ENCODE measurements at regions not wholly inside any gene's neighbourhood (a gene's known extent, or its start where the extent isn't known, plus 50 kb on each side); places are given as distances from the start of the nearest gene placed in this dataset.
"Not testable (repeated sequence)": the region's sequence is repeated elsewhere in the genome, so short reads cannot be mapped to it uniquely, and the experiment has no call there.

DNA sequence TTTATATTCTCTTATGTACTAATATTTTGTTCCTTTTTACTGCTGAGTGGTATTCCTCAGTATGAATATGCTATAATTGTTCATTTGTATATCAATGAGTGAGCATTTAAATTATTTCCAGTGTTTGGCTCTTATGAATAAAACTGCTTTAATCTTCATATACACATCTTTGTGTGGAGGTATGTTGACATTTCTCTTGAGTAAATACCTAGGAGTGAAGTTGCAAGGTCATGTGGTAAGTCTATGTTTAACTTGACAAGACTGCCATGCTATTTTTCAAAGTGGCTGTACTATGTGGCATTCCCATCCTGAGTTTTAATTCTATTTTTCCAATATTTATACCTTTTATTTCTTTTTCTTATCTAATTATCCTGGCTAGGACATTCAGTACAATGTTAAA lies 124.2 kb downstream of the ADSS2 start:
- DNase-seq (ENCODE audit: extremely low read depth in 1 of 11, low read depth in 9 of 11, low spot score in 4 of 11), result no peak

DNA sequence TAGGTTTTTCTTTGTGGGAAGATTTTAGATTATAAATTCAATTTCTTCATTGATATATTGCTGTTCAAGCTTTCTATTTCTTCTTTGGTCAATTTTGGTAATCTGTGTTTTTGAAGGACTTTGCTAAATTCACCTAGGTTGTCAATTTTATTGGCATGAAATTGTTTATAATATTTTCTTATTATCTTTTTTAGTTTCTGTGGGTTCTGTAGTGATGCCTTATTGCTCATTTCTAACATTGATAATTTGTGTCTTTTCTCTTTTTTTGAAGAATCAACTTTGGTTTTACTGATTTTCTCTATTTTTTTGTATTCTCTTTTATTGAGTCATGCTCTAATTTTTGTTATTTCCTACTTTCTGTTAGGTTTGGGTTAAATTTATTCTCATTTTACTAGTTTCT lies 123.2 kb downstream of the ADSS2 start:
- no peak for DNase-seq (ENCODE audit: extremely low read depth in 1 of 11, low read depth in 9 of 11, low spot score in 4 of 11)

DNA sequence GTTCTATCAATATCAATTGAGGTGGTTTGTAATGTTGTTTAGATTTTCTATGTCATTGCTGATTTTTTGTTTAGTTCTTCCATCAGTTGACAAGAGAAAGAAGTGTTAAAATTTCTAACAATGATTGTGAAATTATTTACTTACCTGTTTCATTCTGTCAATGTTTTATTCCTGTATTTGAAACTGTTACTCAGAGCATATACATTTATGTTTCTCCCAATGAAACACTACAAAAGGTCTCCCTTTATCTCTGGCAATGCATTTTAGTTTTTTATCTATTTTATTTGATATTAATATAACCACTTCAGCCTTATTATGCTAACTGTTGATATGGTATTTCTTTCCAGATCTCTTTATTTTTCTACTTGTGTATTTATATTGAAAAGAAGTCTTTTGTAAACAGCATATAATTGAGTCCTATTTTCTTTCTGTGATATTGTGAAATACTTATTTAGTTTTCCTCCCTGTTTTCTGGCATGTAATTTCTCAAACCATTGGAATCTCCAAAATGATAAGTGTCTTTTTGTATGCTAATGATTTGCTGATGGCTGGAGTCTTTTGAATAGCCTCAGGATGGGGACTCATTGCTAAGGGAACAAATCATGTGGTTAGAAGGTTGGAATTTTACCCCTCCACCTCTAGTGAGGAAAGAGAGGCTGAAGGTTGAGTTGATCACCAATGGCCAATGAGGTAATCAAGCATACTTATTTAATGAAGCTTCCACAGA lies 122.0 kb downstream of the ADSS2 start:
- no peak for DNase-seq (ENCODE audit: extremely low read depth in 1 of 11, low read depth in 9 of 11, low spot score in 4 of 11)

DNA sequence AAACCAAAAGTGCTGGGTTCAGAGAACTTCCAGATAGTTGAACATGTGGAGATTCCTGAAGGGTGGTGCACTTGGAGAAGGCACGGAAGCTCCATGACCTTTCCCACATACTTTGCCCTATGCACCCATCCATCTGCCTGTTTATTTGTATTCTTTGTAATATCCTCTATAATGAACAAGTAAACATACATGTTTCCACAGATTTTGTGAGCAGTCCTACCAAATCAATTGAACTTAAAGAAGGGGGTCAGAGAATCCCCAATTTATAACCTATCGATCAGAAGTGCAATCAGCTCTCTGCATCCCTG lies 121.4 kb downstream of the ADSS2 start:
- no peak for DNase-seq (ENCODE audit: extremely low read depth in 1 of 11, low read depth in 9 of 11, low spot score in 4 of 11)

DNA sequence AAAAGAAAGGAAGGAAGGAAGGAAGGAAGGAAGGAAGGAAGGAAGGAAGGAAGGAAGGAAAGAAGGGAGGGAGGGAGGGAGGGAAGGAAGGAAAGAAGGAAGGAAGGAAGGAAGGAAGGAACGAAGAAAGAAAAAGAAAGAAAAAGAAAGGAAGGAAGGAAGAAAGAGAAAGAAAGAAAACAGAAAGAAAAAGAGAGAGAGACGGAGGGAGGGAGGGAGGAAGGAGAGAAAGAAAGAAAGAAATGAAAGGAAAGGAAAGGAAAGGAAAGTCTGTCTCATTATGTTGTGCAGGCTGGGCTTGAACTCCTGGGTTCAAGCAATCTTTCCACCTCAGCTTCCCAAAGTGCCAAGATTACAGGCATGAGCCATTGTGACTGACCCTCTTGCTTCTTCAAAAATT lies 118.9 kb downstream of the ADSS2 start:
- not testable (repeated sequence) for DNase-seq (ENCODE audit: extremely low read depth in 1 of 11, low read depth in 9 of 11, low spot score in 4 of 11)

DNA sequence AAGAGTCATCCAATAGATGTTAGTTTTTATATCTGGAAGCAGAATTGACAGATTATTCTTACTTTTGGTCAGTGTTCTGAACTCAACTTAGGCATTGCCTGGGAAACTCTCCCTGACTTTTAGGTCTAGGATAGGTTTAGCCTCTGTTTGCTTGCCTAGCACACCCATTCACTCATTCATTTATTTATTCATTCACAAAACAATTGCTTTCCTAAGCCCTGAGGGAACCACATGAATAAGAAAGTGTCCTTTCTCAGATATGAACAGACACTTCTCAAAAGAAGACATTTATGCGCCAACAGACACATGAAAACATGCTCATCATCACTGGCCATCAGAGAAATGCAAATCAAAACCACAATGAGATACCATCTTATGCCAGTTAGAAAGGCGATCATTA lies 117.4 kb downstream of the ADSS2 start:
- not testable (repeated sequence) for DNase-seq (ENCODE audit: extremely low read depth in 1 of 11, low read depth in 9 of 11, low spot score in 4 of 11)

DNA sequence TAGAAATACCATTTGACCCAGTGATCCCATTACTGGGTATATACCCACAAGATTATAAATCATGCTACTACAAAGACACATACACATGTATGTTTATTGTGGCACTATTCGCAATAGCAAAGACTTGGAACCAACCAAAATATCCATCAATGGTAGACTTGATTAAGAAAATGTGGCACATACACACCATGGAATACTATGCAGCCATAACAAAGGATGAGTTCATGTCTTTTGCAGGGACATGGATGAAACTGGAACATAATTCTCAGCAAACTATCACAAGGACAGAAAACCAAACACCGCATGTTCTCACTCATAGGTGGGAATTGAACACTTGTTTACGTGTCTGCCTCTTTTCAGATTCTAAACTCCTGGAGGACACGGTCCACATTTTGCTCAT lies 116.9 kb downstream of the ADSS2 start:
- not testable (repeated sequence) for DNase-seq (ENCODE audit: extremely low read depth in 1 of 11, low read depth in 9 of 11, low spot score in 4 of 11)

DNA sequence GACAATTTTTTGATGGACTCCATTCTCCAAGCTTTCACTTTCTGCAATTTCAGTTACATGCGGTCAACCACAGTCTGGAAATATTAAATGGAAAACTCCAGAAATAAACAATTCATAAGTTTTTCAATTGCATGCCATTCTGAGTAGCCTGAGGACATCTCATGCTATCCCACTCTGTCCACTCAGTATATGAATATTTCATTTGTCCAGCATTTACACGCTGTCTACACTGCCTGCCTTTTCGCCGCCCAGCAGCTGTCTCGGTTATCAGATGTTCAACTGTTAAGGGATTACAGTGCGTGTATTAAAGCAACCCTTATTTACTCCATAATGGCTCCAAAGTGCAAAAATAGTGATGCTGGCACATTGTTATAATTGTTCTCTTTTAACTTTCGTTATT lies 116.3 kb downstream of the ADSS2 start:
- no peak for DNase-seq (ENCODE audit: extremely low read depth in 1 of 11, low read depth in 9 of 11, low spot score in 4 of 11)

DNA sequence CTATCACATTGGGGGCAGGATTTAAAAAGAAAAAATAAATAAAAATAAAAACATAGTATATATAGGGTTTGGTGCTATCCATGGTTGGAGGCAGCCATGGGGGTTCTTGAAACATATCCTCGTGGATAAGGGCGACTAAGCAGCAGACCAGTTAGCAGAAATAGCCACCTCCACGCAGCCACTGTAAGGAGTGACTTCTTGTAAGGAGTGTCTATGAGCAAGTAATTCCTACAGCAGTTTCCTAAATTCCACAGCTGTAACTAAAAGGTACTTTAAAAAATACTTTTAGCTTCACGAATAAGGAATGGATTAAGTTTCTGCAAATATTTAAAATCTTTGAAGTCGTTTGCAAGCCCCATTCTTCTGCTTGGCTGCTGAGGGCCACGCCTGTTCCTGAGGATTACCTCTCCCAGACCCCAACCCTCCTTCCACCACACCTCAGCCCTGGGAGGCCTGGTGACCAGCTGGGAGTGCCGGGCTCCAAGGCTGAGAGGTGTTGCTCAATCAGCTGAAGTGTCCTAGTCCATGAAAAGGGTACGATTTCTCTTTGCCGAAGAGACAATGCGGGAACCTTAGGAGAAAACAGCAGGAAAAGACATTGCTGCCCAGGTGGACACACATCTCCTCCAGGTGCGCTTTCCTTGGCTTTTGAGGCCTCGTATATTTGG lies 115.3 kb downstream of the ADSS2 start:
- no peak for DNase-seq (ENCODE audit: extremely low read depth in 1 of 11, low read depth in 9 of 11, low spot score in 4 of 11)

DNA sequence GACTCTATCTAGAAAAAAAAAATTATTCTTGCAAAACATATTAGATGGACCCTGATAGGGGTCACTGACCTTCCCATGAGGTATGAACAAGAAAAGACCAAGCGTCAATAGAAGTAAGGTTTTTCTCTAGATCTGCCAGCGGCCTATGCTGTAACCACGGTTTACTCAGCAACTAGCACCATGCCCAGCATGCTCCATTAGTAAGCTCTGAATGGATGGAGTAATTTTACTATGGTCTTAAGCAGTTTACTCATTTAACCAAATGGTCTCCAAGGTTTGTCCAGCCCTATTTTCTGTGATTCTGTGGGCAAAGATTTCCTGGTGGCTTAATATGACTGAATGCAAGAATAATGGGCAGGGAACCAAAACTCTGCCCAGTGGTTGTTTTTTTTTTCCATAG lies 113.9 kb downstream of the ADSS2 start:
- DNase-seq (ENCODE audit: extremely low read depth in 1 of 11, low read depth in 9 of 11, low spot score in 4 of 11), result no peak

DNA sequence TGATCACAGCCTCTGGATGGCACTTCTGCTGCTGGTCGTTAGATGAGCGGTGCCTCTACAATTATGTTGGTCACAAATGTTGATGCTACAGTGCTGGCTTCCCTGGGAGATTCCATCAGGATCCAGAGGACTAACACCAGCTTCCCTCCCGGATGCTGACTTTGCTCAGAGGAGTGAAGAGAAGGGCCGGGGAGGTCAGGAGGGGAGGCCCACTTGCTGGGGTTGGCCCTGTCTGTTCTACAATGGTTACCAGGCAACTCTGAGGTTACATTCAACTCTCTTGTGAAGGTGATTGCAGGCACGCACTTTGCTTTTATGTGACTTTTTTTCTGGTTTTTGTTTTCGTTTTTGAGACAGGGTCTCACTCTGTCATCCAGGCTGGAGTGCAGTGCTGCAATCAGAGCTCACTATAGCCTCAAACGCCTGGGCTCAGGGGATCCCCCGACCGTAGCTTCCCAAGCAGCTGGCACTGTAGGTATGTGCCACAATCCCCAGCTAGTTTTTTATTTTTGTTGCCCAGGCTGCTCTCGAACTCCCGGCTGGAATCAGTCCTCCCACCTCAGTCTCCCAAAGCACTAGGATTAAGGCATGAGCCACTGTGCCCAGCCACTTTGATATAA lies 112.5 kb downstream of the ADSS2 start:
- no peak for DNase-seq (ENCODE audit: extremely low read depth in 1 of 11, low read depth in 9 of 11, low spot score in 4 of 11)

DNA sequence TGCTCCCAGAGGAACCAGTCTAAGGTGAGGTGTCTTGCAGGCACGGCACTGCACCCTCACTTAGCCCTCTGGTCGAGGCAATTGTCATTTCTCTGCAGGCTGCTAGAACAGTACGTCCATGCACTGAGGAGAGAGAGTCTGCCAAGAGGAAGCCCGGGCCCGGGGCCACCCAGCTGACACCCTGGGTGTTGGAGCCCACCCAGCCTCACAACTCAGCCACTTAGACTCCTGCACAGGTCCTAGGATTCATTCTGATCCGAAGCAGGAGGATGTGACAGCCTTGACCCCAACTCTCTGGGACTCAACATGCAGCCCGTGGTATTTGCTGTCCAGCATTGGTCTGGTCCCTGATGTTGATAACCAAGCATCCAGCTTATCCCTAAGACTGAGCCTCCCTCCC lies 111.9 kb downstream of the ADSS2 start:
- DNase-seq (ENCODE audit: extremely low read depth in 1 of 11, low read depth in 9 of 11, low spot score in 4 of 11), result no peak

DNA sequence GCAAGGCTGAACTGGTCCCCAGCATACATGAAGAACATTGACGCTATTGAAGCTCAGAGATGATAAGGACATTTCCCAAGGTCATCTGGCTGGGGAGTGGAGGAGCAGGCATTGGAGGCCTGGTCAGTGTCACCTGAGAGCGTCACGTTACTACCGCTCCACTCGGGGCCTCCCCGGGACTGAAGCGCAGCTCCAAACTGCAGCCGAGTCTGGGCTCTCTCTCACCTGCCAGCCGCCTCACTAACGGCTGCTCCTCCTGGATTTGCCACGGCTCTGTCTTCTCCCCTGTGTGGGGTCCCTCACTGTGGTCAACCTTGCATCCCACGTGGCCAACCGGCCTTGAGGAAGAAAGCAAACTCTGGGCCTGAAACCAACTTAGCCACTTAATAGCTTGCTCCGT lies 111.3 kb downstream of the ADSS2 start:
- DNase-seq (ENCODE audit: extremely low read depth in 1 of 11, low read depth in 9 of 11, low spot score in 4 of 11), result no peak

DNA sequence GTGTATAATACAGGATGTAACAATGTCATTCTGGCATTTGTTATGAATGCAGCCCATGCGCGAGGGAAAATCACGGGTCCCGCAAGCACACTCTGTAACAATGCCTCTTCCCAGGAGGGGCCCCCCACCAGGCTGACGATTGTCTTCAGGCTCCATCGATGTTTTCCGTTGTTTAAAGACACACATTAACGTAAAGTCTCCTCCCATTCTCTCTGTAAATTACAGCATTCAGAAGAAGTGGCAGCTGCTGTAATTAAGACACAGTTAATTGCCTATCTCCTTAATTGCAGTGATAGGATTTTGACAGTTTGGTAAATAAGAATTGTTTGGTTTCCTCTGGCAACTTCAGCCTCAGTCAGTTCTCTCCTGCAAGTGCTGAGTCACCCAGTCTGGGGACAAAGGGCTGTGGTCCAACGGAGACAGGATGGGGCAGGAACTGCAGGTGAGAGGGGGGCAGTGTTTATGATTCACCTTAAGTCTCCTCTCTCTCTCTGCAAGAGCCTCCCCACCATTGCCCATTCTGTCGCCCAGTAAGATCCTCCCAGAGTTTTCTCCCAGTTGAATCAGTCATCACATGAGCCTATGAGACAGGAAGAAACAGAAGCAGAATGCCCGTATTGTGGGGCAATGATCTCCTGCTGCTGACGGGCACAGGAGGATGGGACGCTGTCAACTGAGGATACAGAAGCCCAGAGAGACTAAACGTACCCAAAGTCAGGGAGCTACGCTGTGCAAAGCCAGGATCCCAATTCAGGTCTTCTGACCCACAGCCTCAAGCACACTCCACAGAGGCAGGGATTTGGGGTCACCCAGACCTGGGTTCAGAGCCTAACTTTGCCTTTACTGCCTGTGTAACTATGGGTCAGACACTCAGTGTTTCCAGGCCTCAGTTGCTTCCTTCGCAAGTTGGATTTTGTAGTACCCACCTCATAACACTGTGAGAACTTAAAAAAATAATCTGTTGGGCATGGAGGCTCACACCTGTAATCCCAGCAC lies 110.0 kb downstream of the ADSS2 start:
- no peak for DNase-seq (ENCODE audit: extremely low read depth in 1 of 11, low read depth in 9 of 11, low spot score in 4 of 11)

DNA sequence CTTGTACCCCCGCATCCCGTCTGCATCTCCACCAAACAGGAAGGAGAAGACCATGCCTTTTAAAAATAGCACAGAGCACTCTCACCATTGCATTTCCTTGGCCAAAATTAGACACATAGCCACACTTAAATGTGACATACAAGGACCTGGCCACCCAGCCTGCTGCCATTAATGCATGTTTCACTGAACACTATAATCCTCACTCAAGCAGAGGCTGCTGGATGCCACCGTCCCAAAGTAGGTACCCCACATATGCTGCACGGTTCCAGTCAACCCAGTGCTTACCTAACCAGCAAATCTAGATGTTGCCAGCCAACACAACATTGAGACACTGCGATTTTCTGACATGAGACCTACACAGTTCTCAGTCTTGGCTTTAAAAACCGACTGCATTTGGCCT lies 107.7 kb downstream of the ADSS2 start:
- no peak for DNase-seq (ENCODE audit: extremely low read depth in 1 of 11, low read depth in 9 of 11, low spot score in 4 of 11)

DNA sequence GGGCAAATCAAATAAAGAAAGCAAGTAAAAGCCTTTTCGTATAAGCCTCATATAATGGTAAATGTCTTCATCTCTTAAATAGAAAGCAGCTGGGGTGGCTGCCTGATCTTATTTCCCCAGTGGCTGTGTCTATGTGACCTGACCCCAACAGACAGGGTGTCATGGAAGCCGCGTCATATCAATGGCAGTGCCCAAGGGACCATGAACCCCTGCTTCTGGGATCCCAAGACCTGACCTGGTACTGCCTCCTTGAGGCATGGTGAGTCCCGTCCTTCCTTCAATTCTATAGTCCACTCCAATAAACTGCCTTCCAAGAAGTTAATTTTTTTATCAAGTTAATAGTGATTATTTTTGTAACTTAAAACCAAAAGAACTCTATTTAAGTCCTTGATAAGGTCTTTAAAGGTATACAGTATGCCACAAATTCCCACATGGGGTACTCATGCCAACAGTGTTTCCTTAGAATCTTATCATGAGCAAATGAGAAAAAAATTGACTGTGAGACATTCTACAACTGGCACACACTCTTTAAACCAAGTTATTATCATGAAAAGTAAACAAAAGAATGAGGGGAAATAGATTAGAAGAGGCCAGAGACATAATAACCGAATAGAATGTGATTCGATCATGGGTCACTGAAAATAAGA lies 104.6 kb downstream of the ADSS2 start:
- DNase-seq (ENCODE audit: extremely low read depth in 1 of 11, low read depth in 9 of 11, low spot score in 4 of 11), result no peak

DNA sequence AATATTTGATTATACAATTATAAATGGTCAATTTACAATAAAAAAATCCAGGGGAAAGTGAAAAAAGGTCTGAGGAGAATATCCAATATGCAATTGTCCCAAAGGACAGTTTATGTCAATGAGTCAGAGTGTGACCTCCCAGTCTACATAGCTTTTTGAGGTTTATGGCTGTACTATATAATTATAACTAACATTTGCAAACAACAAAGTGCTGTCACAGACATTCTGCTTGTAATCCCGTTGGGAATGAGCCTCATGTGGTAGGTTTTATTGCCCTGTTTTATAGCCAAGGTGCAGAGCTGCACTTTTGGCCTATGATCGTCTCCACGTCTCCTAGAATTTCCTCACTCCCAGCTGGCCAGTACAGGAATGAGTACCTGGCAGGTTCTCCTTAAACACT lies 103.8 kb downstream of the ADSS2 start:
- no peak for DNase-seq (ENCODE audit: extremely low read depth in 1 of 11, low read depth in 9 of 11, low spot score in 4 of 11)

DNA sequence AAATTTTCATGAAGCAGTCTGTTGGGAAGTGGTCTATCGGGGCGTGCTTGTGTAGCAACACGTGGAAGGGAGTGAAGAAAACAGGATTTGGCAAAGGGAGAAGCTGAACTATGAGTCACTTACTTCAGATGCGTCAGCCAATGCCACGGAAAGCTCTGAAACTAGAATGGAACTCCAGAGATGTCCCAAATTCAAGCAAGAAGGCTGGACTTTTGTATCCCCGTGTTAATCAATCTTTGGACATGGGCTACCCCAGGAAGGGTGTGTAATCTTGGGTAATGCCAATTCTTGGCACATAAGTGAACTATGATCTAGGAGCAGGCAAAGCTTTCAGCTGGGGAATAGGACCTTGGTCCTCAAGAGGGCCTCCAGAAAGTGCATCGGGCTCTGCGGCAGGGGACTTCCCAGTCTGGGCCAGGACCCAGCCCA lies 102.6 kb downstream of the ADSS2 start:
- DNase-seq (ENCODE audit: extremely low read depth in 1 of 11, low read depth in 9 of 11, low spot score in 4 of 11), result no peak

DNA sequence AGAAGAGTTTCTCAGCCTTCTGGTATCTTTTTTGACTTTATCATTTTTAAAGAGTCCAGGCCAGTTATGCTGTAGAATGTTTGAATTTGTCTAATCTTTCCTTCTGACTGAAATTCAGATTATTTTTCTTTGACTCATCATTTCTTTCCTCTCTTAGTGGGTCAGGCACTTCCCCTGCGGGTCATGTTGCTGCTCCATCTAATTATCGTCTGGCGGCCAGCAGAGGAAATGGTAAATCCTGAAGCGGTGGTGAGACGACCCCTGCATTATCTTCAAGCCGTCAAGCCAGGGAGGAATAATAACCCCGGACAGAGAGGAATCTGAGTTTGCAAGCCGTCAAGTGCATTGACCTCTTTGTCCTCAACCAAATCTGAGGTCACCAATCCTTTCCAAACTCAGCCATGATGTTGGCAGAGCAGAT lies 102.1 kb downstream of the ADSS2 start:
- DNase-seq (ENCODE audit: extremely low read depth in 1 of 11, low read depth in 9 of 11, low spot score in 4 of 11), result no peak
